Vagina (tissue), 2 donors: ENCODE measurements at regions not wholly inside any gene's neighbourhood (a gene's known extent, or its start where the extent isn't known, plus 50 kb on each side); places are given as distances from the start of the nearest gene placed in this dataset.

Experiments
- POLR2A ChIP-seq, 2 donors: fragments of 450-650 bp; IDR thresholded peaks; one replicate each; pipeline ENCODE4 v1.6.1; 2017; ENCODE audit warnings: antibody characterized with exemption in 2 of 2, mild to moderate bottlenecking in 2 of 2, moderate library complexity in 2 of 2
- TF ChIP-seq, protein P1 (sequence below), 3 experiments: fragments of 450-650 bp in 2 of 3; fragments of 200-600 bp in 1 of 3; sonication (generic) in 1 of 3; IDR thresholded peaks; one replicate each; pipeline ENCODE4 v1.5.1; 2017 to 2019; ENCODE audit warnings: antibody characterized with exemption in 3 of 3, mild to moderate bottlenecking in 2 of 3, moderate library complexity in 2 of 3

DNA sequence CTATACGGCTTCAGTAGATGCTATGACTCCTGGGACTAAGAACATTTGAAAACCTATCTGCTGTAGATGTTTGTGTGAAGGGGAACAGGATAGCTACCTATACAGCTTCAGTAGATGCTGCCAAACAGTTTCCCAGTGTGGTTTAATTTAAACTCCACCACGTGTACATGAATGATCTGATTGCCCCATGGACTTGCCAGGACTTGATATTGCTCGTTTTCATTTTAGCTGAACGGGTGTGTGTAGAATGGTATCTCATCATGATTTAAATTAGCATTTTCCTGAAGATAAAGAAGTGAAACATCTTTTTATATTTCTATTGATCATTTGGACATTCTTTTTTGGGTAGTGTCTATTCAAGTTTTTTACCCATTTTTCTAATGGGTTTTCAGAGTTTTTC is 77.8 kb upstream of the PIP4K2A start:
- no peak for TF ChIP-seq POLR2A (IDR thresholded peaks at IDR 0.05)
- TF ChIP-seq, protein P1, sequence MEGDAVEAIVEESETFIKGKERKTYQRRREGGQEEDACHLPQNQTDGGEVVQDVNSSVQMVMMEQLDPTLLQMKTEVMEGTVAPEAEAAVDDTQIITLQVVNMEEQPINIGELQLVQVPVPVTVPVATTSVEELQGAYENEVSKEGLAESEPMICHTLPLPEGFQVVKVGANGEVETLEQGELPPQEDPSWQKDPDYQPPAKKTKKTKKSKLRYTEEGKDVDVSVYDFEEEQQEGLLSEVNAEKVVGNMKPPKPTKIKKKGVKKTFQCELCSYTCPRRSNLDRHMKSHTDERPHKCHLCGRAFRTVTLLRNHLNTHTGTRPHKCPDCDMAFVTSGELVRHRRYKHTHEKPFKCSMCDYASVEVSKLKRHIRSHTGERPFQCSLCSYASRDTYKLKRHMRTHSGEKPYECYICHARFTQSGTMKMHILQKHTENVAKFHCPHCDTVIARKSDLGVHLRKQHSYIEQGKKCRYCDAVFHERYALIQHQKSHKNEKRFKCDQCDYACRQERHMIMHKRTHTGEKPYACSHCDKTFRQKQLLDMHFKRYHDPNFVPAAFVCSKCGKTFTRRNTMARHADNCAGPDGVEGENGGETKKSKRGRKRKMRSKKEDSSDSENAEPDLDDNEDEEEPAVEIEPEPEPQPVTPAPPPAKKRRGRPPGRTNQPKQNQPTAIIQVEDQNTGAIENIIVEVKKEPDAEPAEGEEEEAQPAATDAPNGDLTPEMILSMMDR (IDR thresholded peaks at IDR 0.05) = no peak
